Panc1 (cell line): ENCODE measurements at regions not wholly inside any gene's neighbourhood (a gene's known extent, or its start where the extent isn't known, plus 50 kb on each side); places are given as distances from the start of the nearest gene placed in this dataset.

ENCODE experiments used
- ATAC-seq: fragments of 200-7000 bp; cut with Tn5 transposase; 2 replicates; pipeline ENCODE4 v1.9.1; 2020; ENCODE audit warnings: mild to moderate bottlenecking, moderate library complexity
- BruUV-seq: library from RNA; stranded (reverse); fragments of 400-500 nt; replicated peaks from 2 replicates; lab custom pipeline; 2021; lab: Mats Ljungman, UMichigan
- CTCF ChIA-PET: fragments of 300-600 bp; sonication (Branson Sonifier 250); formaldehyde crosslinking; loops from one replicate; lab custom pipeline; 2022; ENCODE audit warnings: antibody characterized with exemption; lab: Charles Lee
- POLR2A ChIA-PET: fragments of 300-600 bp; sonication (Branson Sonifier 250); formaldehyde crosslinking; loops from one replicate; lab custom pipeline; 2022; ENCODE audit warnings: antibody characterized with exemption; lab: Charles Lee
- DNase-seq: peaks from one replicate; pipeline ENCODE4 v3.0.0-alpha.2; 2010; ENCODE audit warnings: low read depth, low spot score
- H3K27ac ChIP-seq: 2 replicates; pipeline ENCODE4 v1.5.1; 2011; ENCODE audit warnings: mild to moderate bottlenecking, low read length, inconsistent platforms
- H3K27me3 ChIP-seq: fragments of 200-500 bp; sonication (Bioruptor generic); 2 replicates; pipeline ENCODE4 v1.6.0; 2014; ENCODE audit warnings: low read length, inconsistent platforms; ENCODE audit not compliant: control insufficient read depth, insufficient read depth
- H3K36me3 ChIP-seq: fragments of 200-500 bp; sonication (Bioruptor generic); 2 replicates; pipeline ENCODE4 v1.5.1; 2014; ENCODE audit warnings: inconsistent platforms, mild to moderate bottlenecking, low read length, moderate library complexity; ENCODE audit not compliant: control insufficient read depth, insufficient read depth
- H3K4me1 ChIP-seq: 2 replicates; pipeline ENCODE4 v1.5.1; 2011; ENCODE audit warnings: inconsistent platforms, mild to moderate bottlenecking, low read length, moderate library complexity; ENCODE audit not compliant: control insufficient read depth, insufficient read depth
- H3K4me3 ChIP-seq, 2 experiments: 2 replicates each; pipeline ENCODE4 v1.5.1; 2011 to 2012; ENCODE audit warnings: low read depth in 2 of 2, low read length in 2 of 2, mild to moderate bottlenecking in 2 of 2, inconsistent platforms in 1 of 2, moderate library complexity in 1 of 2
- H3K9me3 ChIP-seq: fragments of 200-500 bp; sonication (Bioruptor generic); 2 replicates; pipeline ENCODE4 v1.5.1; 2014; ENCODE audit warnings: low read depth, mild to moderate bottlenecking, inconsistent platforms, low read length, moderate library complexity; ENCODE audit not compliant: control insufficient read depth, insufficient read depth
- CTCF ChIP-seq: fragments of 450-650 bp; IDR thresholded peaks from 2 replicates; pipeline ENCODE4 v1.5.1; 2017; ENCODE audit warnings: mild to moderate bottlenecking
- POLR2AphosphoS5 ChIP-seq: IDR thresholded peaks from 2 replicates; pipeline ENCODE4 v1.6.1; 2012; ENCODE audit warnings: mild to moderate bottlenecking, low read depth, low read length, moderate library complexity
- REST ChIP-seq, 2 experiments: IDR thresholded peaks; 2 replicates each; pipeline ENCODE4 v1.6.1; 2011 to 2012; ENCODE audit warnings: low read depth in 2 of 2, control low read depth in 1 of 2, low read length in 1 of 2, mild to moderate bottlenecking in 1 of 2, moderate library complexity in 1 of 2; ENCODE audit not compliant: insufficient read depth in 1 of 2
- SIN3A ChIP-seq: IDR thresholded peaks from 2 replicates; pipeline ENCODE4 v1.6.1; 2012; ENCODE audit warnings: low read depth, mild to moderate bottlenecking, low read length, moderate library complexity, borderline replicate concordance; ENCODE audit not compliant: insufficient read depth
- TCF7L2 ChIP-seq: IDR thresholded peaks from 2 replicates; pipeline ENCODE4 v1.6.1; 2011; ENCODE audit warnings: mild to moderate bottlenecking, low read depth, low read length, inconsistent platforms
- in situ Hi-C: cut with HindIII; loops from 2 replicates; pipeline ENCODE4 v1.10.0; 2016; ENCODE audit warnings: low sequenced_read_pairs, low pct_unique_long_range_greater_than_20kb
- intact Hi-C: fragments of 100-400 bp; cut with micrococcal nuclease; formaldehyde crosslinking; loops from one replicate; pipeline ENCODE4 v1.10.0; 2022; ENCODE audit not compliant: unreplicated experiment

DNA sequence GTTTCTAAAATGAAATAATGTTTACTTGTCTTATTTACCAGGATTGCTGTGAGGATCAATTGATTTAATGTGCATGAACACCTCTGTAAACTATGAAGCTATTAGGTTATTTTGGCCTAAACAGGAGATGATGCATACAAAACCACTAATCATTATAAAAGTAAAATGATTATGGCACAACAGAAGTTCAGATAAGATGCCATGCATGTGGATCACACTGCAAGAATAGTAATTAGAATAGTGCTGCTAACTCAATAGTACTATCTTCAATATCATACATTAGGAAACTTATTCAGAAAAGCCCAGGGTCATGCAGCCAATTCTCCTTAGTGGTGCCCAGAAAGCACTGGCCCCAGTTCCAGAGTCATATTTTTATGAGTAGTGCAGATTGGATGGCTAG, 66.9 kb downstream of the TMEM100 start:
- H3K4me3 ChIP-seq = no peak overlapping the region
- H3K4me1 ChIP-seq = no peaks in the 10 kb centered on the region
- no TSS peak for BruUV-seq
- no peak for TF ChIP-seq TCF7L2
- intact Hi-C loops (no loop called here), in situ Hi-C loops (no loop called here)
- no peak for ATAC-seq
- ChIA-PET POLR2A (no interaction called here), CTCF (no interaction called here)
- H3K27me3 ChIP-seq = peaks cover 6% of the 10 kb centered on the region; the same call in 1 of the 2 replicates
- DNase-seq = no peak
- no peaks in the 10 kb centered on the region for H3K36me3 ChIP-seq
- no peak overlapping the region for H3K27ac ChIP-seq
- no peaks in the 10 kb centered on the region for H3K9me3 ChIP-seq

GRCh38 chr17:55654821-55655220, 67.8 kb downstream of the TMEM100 start:
- in situ Hi-C loops (no loop called here), intact Hi-C loops (no loop called here)
- H3K27ac ChIP-seq = no peak overlapping the region
- no peak overlapping the region for H3K4me3 ChIP-seq
- peaks cover 6% of the 10 kb centered on the region; the same call in 1 of the 2 replicates for H3K27me3 ChIP-seq
- CTCF ChIA-PET = no interaction called here
- ATAC-seq (no peak), DNase-seq (no peak)
- no peak for TF ChIP-seq SIN3A
- TF ChIP-seq REST (IDR thresholded peaks at IDR 0.05; ENCODE audit: insufficient read depth in 1 of 2, low read depth in 2 of 2, low read length in 1 of 2) = no peak
- no peak for TF ChIP-seq TCF7L2
- no peak for TF ChIP-seq POLR2AphosphoS5
- no peak for TF ChIP-seq CTCF
- H3K36me3 ChIP-seq = no peaks in the 10 kb centered on the region
- no peaks in the 10 kb centered on the region for H3K9me3 ChIP-seq
- POLR2A ChIA-PET = no interaction called here
- no TSS peak for BruUV-seq
- no peaks in the 10 kb centered on the region for H3K4me1 ChIP-seq

GRCh38 chr17:55654022-55654421, 68.6 kb downstream of the TMEM100 start:
- TF ChIP-seq REST (IDR thresholded peaks at IDR 0.05; ENCODE audit: insufficient read depth in 1 of 2, low read depth in 2 of 2, low read length in 1 of 2) (no peak), TCF7L2 (no peak), POLR2AphosphoS5 (no peak), CTCF (no peak), SIN3A (no peak)
- DNase-seq (no peak), ATAC-seq (no peak)
- CTCF ChIA-PET = no interaction called here
- no peaks in the 10 kb centered on the region for H3K36me3 ChIP-seq
- H3K27me3 ChIP-seq = peaks cover 6% of the 10 kb centered on the region; the same call in 1 of the 2 replicates
- in situ Hi-C loops = no loop called here
- H3K4me1 ChIP-seq = no peaks in the 10 kb centered on the region
- no peak overlapping the region for H3K27ac ChIP-seq
- BruUV-seq = no TSS peak
- POLR2A ChIA-PET = no interaction called here
- no peak overlapping the region for H3K4me3 ChIP-seq
- intact Hi-C loops = no loop called here
- no peaks in the 10 kb centered on the region for H3K9me3 ChIP-seq
